ENCODE measurements at regions not wholly inside any gene's neighbourhood (a gene's known extent, or its start where the extent isn't known, plus 50 kb on each side); places are given as distances from the start of the nearest gene placed in this dataset.

GRCh38 chr18:71873695-71874094, 670.4 kb downstream of the CBLN2 start:
- no peak overlapping the region for H3K4me3 ChIP-seq (replicated peaks; ENCODE audit: low read depth, low read length)
- DNase-seq (ENCODE audit: extremely low read depth, low read depth), result no peak
- TF ChIP-seq CTCF (IDR thresholded peaks at IDR 0.05; ENCODE audit: low read depth, low read length, missing control alignments), result no peak

GRCh38 chr18:71865888-71866287, 678.3 kb downstream of the CBLN2 start:
- TF ChIP-seq CTCF (IDR thresholded peaks at IDR 0.05; ENCODE audit: low read depth, low read length, missing control alignments), result no peak
- DNase-seq (ENCODE audit: extremely low read depth, low read depth), result no peak

GRCh38 chr18:71850602-71851001, 693.5 kb downstream of the CBLN2 start:
- no peak for TF ChIP-seq CTCF (IDR thresholded peaks at IDR 0.05; ENCODE audit: low read depth, low read length, missing control alignments)
- H3K4me3 ChIP-seq (replicated peaks; ENCODE audit: low read depth, low read length), result no peak overlapping the region
- DNase-seq (ENCODE audit: extremely low read depth, low read depth), result no peak

More at GRCh38 chr18:71865888-71866287, 678.3 kb downstream of the CBLN2 start:
- H3K4me3 ChIP-seq (replicated peaks; ENCODE audit: low read depth, low read length), result no peak overlapping the region

- no peak for TF ChIP-seq CTCF (IDR thresholded peaks at IDR 0.05; ENCODE audit: low read depth, low read length, missing control alignments)
- DNase-seq (ENCODE audit: extremely low read depth, low read depth), result no peak
- no peak overlapping the region for H3K4me3 ChIP-seq (replicated peaks; ENCODE audit: low read depth, low read length)
These were observed 694.7 kb downstream of the CBLN2 start for GRCh38 chr18:71849407-71849806.

- no peak overlapping the region for H3K4me3 ChIP-seq (replicated peaks; ENCODE audit: low read depth, low read length)
- TF ChIP-seq CTCF (IDR thresholded peaks at IDR 0.05; ENCODE audit: low read depth, low read length, missing control alignments), result no peak
- no peak for DNase-seq (ENCODE audit: extremely low read depth, low read depth)
These were observed 697.4 kb downstream of the CBLN2 start for GRCh38 chr18:71846716-71847115.

- no peak for TF ChIP-seq CTCF (IDR thresholded peaks at IDR 0.05; ENCODE audit: low read depth, low read length, missing control alignments)
- H3K4me3 ChIP-seq (replicated peaks; ENCODE audit: low read depth, low read length), result no peak overlapping the region
- no peak for DNase-seq (ENCODE audit: extremely low read depth, low read depth)
These were observed 699.3 kb downstream of the CBLN2 start for GRCh38 chr18:71844814-71845213.

- no peak for TF ChIP-seq CTCF (IDR thresholded peaks at IDR 0.05; ENCODE audit: low read depth, low read length, missing control alignments)
These were observed 701.5 kb downstream of the CBLN2 start for GRCh38 chr18:71842666-71843065.

More at GRCh38 chr18:71842666-71843065, 701.5 kb downstream of the CBLN2 start:
- no peak for DNase-seq (ENCODE audit: extremely low read depth, low read depth)
- no peak overlapping the region for H3K4me3 ChIP-seq (replicated peaks; ENCODE audit: low read depth, low read length)
